HCT116 (cell line): ENCODE measurements at regions not wholly inside any gene's neighbourhood (a gene's known extent, or its start where the extent isn't known, plus 50 kb on each side); places are given as distances from the start of the nearest gene placed in this dataset.

ENCODE experiments used
- ATAC-seq: fragments of 200-7000 bp; cut with Tn5 transposase; 2 replicates; pipeline ENCODE4 v1.9.1; 2020; ENCODE audit warnings: mild to moderate bottlenecking, moderate library complexity
- BruUV-seq: library from RNA; stranded (reverse); fragments of 400-500 nt; replicated peaks from 2 replicates; lab custom pipeline; 2021; lab: Mats Ljungman, UMichigan
- CTCF ChIA-PET: fragments of 300-600 bp; sonication (Branson Sonifier 250); formaldehyde crosslinking; loops from one replicate; lab custom pipeline; 2021; ENCODE audit warnings: antibody characterized with exemption; lab: Charles Lee
- POLR2A ChIA-PET: fragments of 300-600, 350-600 bp; sonication (Branson Sonifier 250); formaldehyde crosslinking; loops from one replicate; lab custom pipeline; 2021; ENCODE audit warnings: antibody characterized with exemption; lab: Charles Lee
- RAD21 ChIA-PET, 2 experiments: fragments of 300-600 bp; sonication (Branson Sonifier 250); formaldehyde crosslinking; loops; one replicate each; lab custom pipeline; 2023; ENCODE audit warnings: low total read pairs in 2 of 2; ENCODE audit not compliant: uncharacterized antibody in 2 of 2, unreplicated experiment in 2 of 2, low non-redundant PET in 1 of 2; lab: Charles Lee
- DNase-seq: peaks from one replicate; pipeline ENCODE4 v3.0.0-alpha.2; 2010; ENCODE audit warnings: low read depth, low spot score
- H2AFZ ChIP-seq: fragments of 200-600 bp; shearing (Covaris generic), sonication (generic); 2 replicates; pipeline ENCODE4 v1.6.1; 2017; ENCODE audit warnings: low read depth, mixed run types, mixed read lengths, antibody characterized with exemption, low read length; ENCODE audit not compliant: poor library complexity, severe bottlenecking
- H3K27ac ChIP-seq: 2 replicates; pipeline ENCODE4 v1.5.1; 2012; ENCODE audit warnings: low read depth, low read length
- H3K27me3 ChIP-seq: fragments of 200-600 bp; sonication (generic); 2 replicates; pipeline ENCODE4 v1.6.1; 2016; ENCODE audit warnings: mixed run types, low read length, mixed read lengths; ENCODE audit not compliant: insufficient read depth
- H3K36me3 ChIP-seq, 2 experiments: fragments of 200-500 bp in 1 of 2; fragments of 200-600 bp in 1 of 2; sonication (Bioruptor generic) in 1 of 2; sonication (generic) in 1 of 2; 2 replicates each; pipeline versions ENCODE4 v1.5.1 to v1.6.1; 2014 to 2016; ENCODE audit warnings: low read length in 2 of 2, inconsistent platforms in 1 of 2, mixed read lengths in 1 of 2, mixed run types in 1 of 2; ENCODE audit not compliant: insufficient read depth in 2 of 2, control insufficient read depth in 1 of 2
- H3K4me1 ChIP-seq, 2 experiments: fragments of 200-600 bp in 1 of 2; sonication (generic) in 1 of 2; 2 replicates each; pipeline versions ENCODE4 v1.5.1 to v1.6.1; 2012 to 2017; ENCODE audit warnings: low read length in 2 of 2, inconsistent platforms in 1 of 2, mild to moderate bottlenecking in 1 of 2, mixed read lengths in 1 of 2, mixed run types in 1 of 2, moderate library complexity in 1 of 2; ENCODE audit not compliant: insufficient read depth in 2 of 2, control insufficient read depth in 1 of 2
- H3K4me2 ChIP-seq: fragments of 200-600 bp; sonication (generic); 2 replicates; pipeline ENCODE4 v1.6.1; 2017; ENCODE audit warnings: mixed run types, low read length, mixed read lengths
- H3K4me3 ChIP-seq, 2 experiments: fragments of 200-600 bp in 1 of 2; sonication (generic) in 1 of 2; replicated peaks in 1 of 2; 2 replicates each; pipeline ENCODE4 v1.5.1; 2011 to 2016; ENCODE audit warnings: low read length in 2 of 2, control low read depth in 1 of 2, low read depth in 1 of 2, mild to moderate bottlenecking in 1 of 2, mixed read lengths in 1 of 2, mixed run types in 1 of 2
- H3K79me2 ChIP-seq: fragments of 200-600 bp; sonication (generic); 2 replicates; pipeline ENCODE4 v1.6.1; 2017; ENCODE audit warnings: mild to moderate bottlenecking, mixed run types, low read length, moderate library complexity, mixed read lengths; ENCODE audit not compliant: insufficient read depth
- H3K9ac ChIP-seq: fragments of 200-600 bp; sonication (generic); 2 replicates; pipeline ENCODE4 v1.6.1; 2016; ENCODE audit warnings: low read length, mixed read lengths
- H3K9me2 ChIP-seq: fragments of 200-600 bp; sonication (generic), shearing (Covaris generic); 2 replicates; pipeline ENCODE4 v1.6.1; 2017; ENCODE audit warnings: mixed run types, mild to moderate bottlenecking, moderate library complexity; ENCODE audit not compliant: insufficient read depth
- H3K9me3 ChIP-seq, 2 experiments: fragments of 200-500 bp in 1 of 2; fragments of 200-600 bp in 1 of 2; sonication (Bioruptor generic) in 1 of 2; sonication (generic) in 1 of 2; 2 replicates each; pipeline ENCODE4 v1.6.1; 2014 to 2017; ENCODE audit warnings: low read length in 2 of 2, mixed read lengths in 2 of 2, inconsistent platforms in 1 of 2, low read depth in 1 of 2, mild to moderate bottlenecking in 1 of 2, mixed run types in 1 of 2, moderate library complexity in 1 of 2; ENCODE audit not compliant: control insufficient read depth in 1 of 2, insufficient read depth in 1 of 2
- H4K20me1 ChIP-seq: fragments of 200-600 bp; sonication (generic), shearing (Covaris generic); 2 replicates; pipeline ENCODE4 v1.6.1; 2017; ENCODE audit warnings: mixed run types, mild to moderate bottlenecking, moderate library complexity; ENCODE audit not compliant: insufficient read depth
- ATF3 ChIP-seq: IDR thresholded peaks from 2 replicates; pipeline ENCODE4 v1.6.1; 2012
- CBX3 ChIP-seq: IDR thresholded peaks from 2 replicates; pipeline ENCODE4 v1.6.1; 2012; ENCODE audit warnings: low read depth
- CEBPB ChIP-seq: IDR thresholded peaks from 2 replicates; pipeline ENCODE4 v1.6.1; 2012; ENCODE audit warnings: low read depth
- CTCF ChIP-seq, 3 experiments: fragments of 200-600 bp in 1 of 3; sonication (generic) in 1 of 3; IDR thresholded peaks in 2 of 3; conservative IDR thresholded peaks in 1 of 3; 2 replicates each; pipeline ENCODE4 v1.5.1; 2012 to 2017; ENCODE audit warnings: low read depth in 2 of 3, low read length in 2 of 3, antibody characterized with exemption in 1 of 3, borderline replicate concordance in 1 of 3, control low read depth in 1 of 3, mild to moderate bottlenecking in 1 of 3, mixed read lengths in 1 of 3, mixed run types in 1 of 3, moderate library complexity in 1 of 3; ENCODE audit not compliant: insufficient read depth in 1 of 3
- ELF1 ChIP-seq: IDR thresholded peaks from 2 replicates; pipeline ENCODE4 v1.6.1; 2012; ENCODE audit warnings: low read depth, borderline replicate concordance
- EZH2 ChIP-seq: fragments of 200-600 bp; sonication (generic); IDR thresholded peaks from 2 replicates; pipeline ENCODE4 v1.6.1; 2017; ENCODE audit warnings: antibody characterized with exemption, mixed run types
- EZH2phosphoT487 ChIP-seq: fragments of 200-600 bp; IDR thresholded peaks from 2 replicates; pipeline ENCODE4 v1.6.1; 2018; ENCODE audit warnings: antibody characterized with exemption, borderline replicate concordance
- FOSL1 ChIP-seq: IDR thresholded peaks from 2 replicates; pipeline ENCODE4 v1.6.1; 2012; ENCODE audit warnings: low read depth
- JUND ChIP-seq: IDR thresholded peaks from 2 replicates; pipeline ENCODE4 v1.6.1; 2012
- MAX ChIP-seq: IDR thresholded peaks from 2 replicates; pipeline ENCODE4 v1.6.1; 2012
- POLR2A ChIP-seq: IDR thresholded peaks from 2 replicates; pipeline ENCODE4 v1.7.0; 2011; ENCODE audit warnings: borderline replicate concordance; ENCODE audit not compliant: insufficient read depth, insufficient read length; ENCODE audit errors: extremely low read depth
- SP1 ChIP-seq: IDR thresholded peaks from 2 replicates; pipeline ENCODE4 v1.6.1; 2012; ENCODE audit warnings: low read depth
- SRF ChIP-seq: IDR thresholded peaks from 2 replicates; pipeline ENCODE4 v1.6.1; 2012; ENCODE audit warnings: low read depth
- TCF7L2 ChIP-seq: IDR thresholded peaks from 2 replicates; pipeline ENCODE4 v1.7.0; 2011; ENCODE audit warnings: borderline replicate concordance, inconsistent platforms; ENCODE audit not compliant: insufficient read depth, insufficient read length; ENCODE audit errors: extremely low read depth
- ZBTB33 ChIP-seq: IDR thresholded peaks from 2 replicates; pipeline ENCODE4 v1.6.1; 2011; ENCODE audit warnings: mild to moderate bottlenecking, low read length, moderate library complexity; ENCODE audit not compliant: insufficient replicate concordance; ENCODE audit errors: extremely low read depth
- ZFX ChIP-seq: fragments of 450-650 bp; IDR thresholded peaks from 2 replicates; pipeline ENCODE4 v1.6.1; 2017
- ZNF274 ChIP-seq: fragments of 200-500 bp; sonication (Bioruptor generic); IDR thresholded peaks from 2 replicates; pipeline ENCODE4 v1.6.1; 2014; ENCODE audit warnings: mild to moderate bottlenecking, low read depth, low read length, inconsistent platforms
- intact Hi-C: fragments of 100-400 bp; cut with micrococcal nuclease; formaldehyde crosslinking; loops from 2 replicates; pipeline ENCODE4 v1.10.0; 2022

GRCh38 chr3:18672561-18672960, 247.4 kb upstream of the SATB1 start (continued):
- no peak for TF ChIP-seq EZH2phosphoT487

- RAD21 ChIA-PET, result no interaction called here
- H3K79me2 ChIP-seq, result no peaks in the 10 kb centered on the region
- intact Hi-C loops, result no loop called here
- H3K9me3 ChIP-seq, result no peaks in the 10 kb centered on the region
- TF ChIP-seq TCF7L2, result no peak
- TF ChIP-seq SRF, result no peak
- CTCF ChIA-PET, result no interaction called here
- ATAC-seq (no peak), DNase-seq (no peak)
- H3K27ac ChIP-seq, result no peak overlapping the region
- no peak overlapping the region for H3K9ac ChIP-seq
- no peaks in the 10 kb centered on the region for H3K9me2 ChIP-seq
- POLR2A ChIA-PET, result no interaction called here
- no peak overlapping the region for H3K4me3 ChIP-seq
- H3K36me3 ChIP-seq, result no peaks in the 10 kb centered on the region
- H4K20me1 ChIP-seq, result no peaks in the 10 kb centered on the region
- no peak overlapping the region for H3K4me2 ChIP-seq
- no TSS peak for BruUV-seq
- no peak overlapping the region for H2AFZ ChIP-seq
- no peaks in the 10 kb centered on the region for H3K4me1 ChIP-seq
- H3K27me3 ChIP-seq, result no peaks in the 10 kb centered on the region; the same call in 1 of the 2 replicates
These were observed 245.6 kb upstream of the SATB1 start for GRCh38 chr3:18670759-18671158.

GRCh38 chr3:18669374-18669773, 244.2 kb upstream of the SATB1 start:
- no peaks in the 10 kb centered on the region for H3K4me1 ChIP-seq
- CTCF ChIA-PET, result no interaction called here
- intact Hi-C loops, result no loop called here
- no peaks in the 10 kb centered on the region for H3K9me2 ChIP-seq
- BruUV-seq, result no TSS peak
- POLR2A ChIA-PET, result no interaction called here
- no peak overlapping the region for H2AFZ ChIP-seq
- ATAC-seq (no peak), DNase-seq (no peak)
- H4K20me1 ChIP-seq, result no peaks in the 10 kb centered on the region
- no peak overlapping the region for H3K4me2 ChIP-seq
- H3K9me3 ChIP-seq, result no peaks in the 10 kb centered on the region
- no peak overlapping the region for H3K27ac ChIP-seq
- no peaks in the 10 kb centered on the region; the same call in 1 of the 2 replicates for H3K27me3 ChIP-seq
- no peak overlapping the region for H3K9ac ChIP-seq
- H3K79me2 ChIP-seq, result no peaks in the 10 kb centered on the region
- RAD21 ChIA-PET, result no interaction called here
- no peak overlapping the region for H3K4me3 ChIP-seq
- H3K36me3 ChIP-seq, result no peaks in the 10 kb centered on the region
- no peak for TF ChIP-seq SP1
- no peak for TF ChIP-seq TCF7L2
- TF ChIP-seq POLR2A, result no peak
- TF ChIP-seq CBX3, result no peak
- TF ChIP-seq ZFX, result no peak
- TF ChIP-seq ELF1, result no peak
- no peak for TF ChIP-seq FOSL1
- no peak for TF ChIP-seq ZNF274
- no peak for TF ChIP-seq ATF3
- no peak for TF ChIP-seq CEBPB
- TF ChIP-seq EZH2, result no peak
- no peak for TF ChIP-seq ZBTB33
- no peak for TF ChIP-seq CTCF (IDR thresholded peaks at IDR 0.05 in 2 of 3, conservative IDR thresholded peaks at IDR 0.05 in 1 of 3; ENCODE audit: borderline replicate concordance in 1 of 3, insufficient read depth in 1 of 3, low read depth in 2 of 3, low read length in 2 of 3)
- TF ChIP-seq JUND, result no peak
- no peak for TF ChIP-seq MAX
